ENCODE measurements at regions not wholly inside any gene's neighbourhood (a gene's known extent, or its start where the extent isn't known, plus 50 kb on each side); places are given as distances from the start of the nearest gene placed in this dataset.

- no peak for DNase-seq (ENCODE audit: low spot score)
- intact Hi-C loops (cut with DNase I), result no loop called here
Observed at GRCh38 chr2:163375070-163375469, 360.7 kb downstream of the FIGN start.

GRCh38 chr2:163374282-163374681 is 361.5 kb downstream of the FIGN start:
- DNase-seq (ENCODE audit: low spot score), result no peak
- intact Hi-C loops (cut with DNase I), result no loop called here

- intact Hi-C loops (cut with DNase I), result no loop called here
- DNase-seq (ENCODE audit: low spot score), result no peak
Observed at GRCh38 chr2:163373496-163373895, 362.3 kb downstream of the FIGN start.

- intact Hi-C loops (cut with DNase I), result no loop called here
- no peak for DNase-seq (ENCODE audit: low spot score)
Observed at GRCh38 chr2:163370169-163370886, 365.5 kb downstream of the FIGN start.

DNA sequence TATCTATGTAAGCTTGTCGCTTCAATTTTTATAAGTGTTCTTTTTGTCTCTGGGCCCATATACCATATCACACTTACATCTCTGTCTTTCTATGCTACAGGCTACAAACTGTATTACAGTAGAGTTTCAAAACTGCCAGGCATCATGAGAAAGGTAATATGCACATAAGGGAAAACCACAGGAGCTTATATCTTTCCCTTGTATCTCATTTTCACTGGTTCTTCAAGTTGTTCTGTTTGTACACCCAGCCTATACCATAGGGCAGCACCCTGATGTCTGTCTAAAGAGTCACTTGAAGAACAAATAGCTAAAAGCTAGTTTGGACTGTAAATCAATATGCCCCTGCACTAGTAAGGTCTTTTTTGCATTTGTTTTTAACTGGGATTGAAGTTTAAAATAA is 366.7 kb downstream of the FIGN start:
- no peak for DNase-seq (ENCODE audit: low spot score)
- intact Hi-C loops (cut with DNase I), result no loop called here

DNA sequence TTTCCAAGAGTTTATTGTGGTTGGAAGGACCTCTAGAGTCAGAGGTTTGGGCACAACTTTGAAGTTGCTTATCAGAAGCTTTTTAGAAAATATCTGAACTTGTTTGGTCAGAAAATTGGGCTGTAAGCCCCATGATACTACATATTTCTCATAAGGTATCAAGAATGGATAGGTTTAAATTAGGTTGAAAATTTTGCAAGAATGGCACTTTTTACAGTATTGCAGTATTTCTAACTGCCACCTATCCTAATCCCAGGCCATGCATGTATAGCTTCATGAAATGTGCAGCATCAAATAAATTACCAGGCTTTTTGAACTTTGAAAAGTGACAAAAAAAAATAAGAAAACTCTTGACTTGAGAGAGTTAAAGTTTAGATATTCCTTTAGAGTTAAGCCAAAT is 367.2 kb downstream of the FIGN start:
- DNase-seq (ENCODE audit: low spot score), result no peak
- intact Hi-C loops (cut with DNase I), result no loop called here

DNA sequence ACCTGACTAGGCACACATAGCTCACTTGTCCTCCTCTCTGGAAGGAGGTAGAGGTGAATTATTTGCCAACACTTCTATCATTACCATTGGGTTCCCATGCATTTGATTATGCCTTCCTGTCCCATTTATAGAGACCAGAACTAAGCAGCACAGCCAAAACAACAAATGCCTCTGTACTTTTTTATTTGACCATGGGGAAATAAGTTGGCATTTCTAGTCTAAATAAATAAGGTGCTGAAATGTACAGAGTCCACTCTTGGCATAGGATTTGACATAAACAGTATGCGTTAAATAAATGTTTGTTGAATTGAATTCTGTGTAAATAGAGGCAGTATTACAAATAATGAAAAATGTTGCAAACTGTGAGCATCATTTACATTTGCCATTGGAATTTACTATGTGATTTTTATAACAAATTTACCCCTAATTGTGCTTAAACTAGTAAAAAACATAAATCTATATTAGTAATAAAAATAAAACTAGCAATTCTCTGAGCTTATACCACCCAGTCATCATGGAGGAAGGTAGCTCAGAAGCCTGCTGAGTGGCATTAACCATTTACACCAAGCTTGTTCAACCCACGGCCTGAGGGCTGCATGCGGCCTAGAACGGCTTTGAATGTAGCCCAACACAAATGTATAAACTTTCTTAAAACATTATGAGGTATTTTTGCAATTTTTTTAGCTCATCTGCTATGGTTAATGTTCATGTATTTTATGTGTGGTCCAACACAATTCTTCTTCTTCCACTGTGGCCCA is 367.8 kb downstream of the FIGN start:
- intact Hi-C loops (cut with DNase I), result no loop called here
- no peak for DNase-seq (ENCODE audit: low spot score)

GRCh38 chr2:163364736-163365135 is 371.1 kb downstream of the FIGN start:
- intact Hi-C loops (cut with DNase I), result no loop called here
- no peak for DNase-seq (ENCODE audit: low spot score)

- intact Hi-C loops (cut with DNase I), result no loop called here
- DNase-seq (ENCODE audit: low spot score), result no peak
Observed at GRCh38 chr2:163353551-163353950, 382.3 kb downstream of the FIGN start.

GRCh38 chr2:163351966-163352365 is 383.8 kb downstream of the FIGN start:
- DNase-seq (ENCODE audit: low spot score), result no peak
- intact Hi-C loops (cut with DNase I), result no loop called here

GRCh38 chr2:163351143-163351542 is 384.7 kb downstream of the FIGN start:
- no peak for DNase-seq (ENCODE audit: low spot score)
- intact Hi-C loops (cut with DNase I), result no loop called here

DNA sequence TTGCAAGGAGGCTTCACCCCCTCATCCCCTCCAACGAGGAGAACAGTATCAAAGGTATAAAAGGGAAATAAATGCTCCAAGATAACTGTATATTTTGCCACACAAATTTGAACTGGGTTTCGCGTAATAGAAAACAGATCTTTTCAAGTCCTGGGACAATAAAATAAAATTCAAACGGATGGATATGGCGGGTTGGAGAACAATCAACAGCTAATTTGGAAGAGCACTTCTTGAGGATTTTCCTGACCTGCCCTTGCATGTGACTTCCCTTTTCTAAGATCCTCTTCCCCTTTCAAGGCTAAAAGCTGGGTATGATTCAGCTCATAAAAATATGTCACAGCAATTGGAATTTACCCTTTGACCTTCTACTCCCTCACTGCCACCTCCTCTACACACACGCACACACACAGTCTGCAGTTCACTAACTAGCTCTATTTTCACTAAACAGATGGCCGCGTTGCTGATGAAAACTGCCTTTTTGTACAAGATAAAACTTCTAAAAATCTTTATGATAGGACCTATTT is 386.9 kb downstream of the FIGN start:
- intact Hi-C loops (cut with DNase I), result loop anchor here (5.0 to 10.0 kb wide), 3 partner anchors 388 to 1486 kb away; partner anchors contain the start of gene FIGN (in 1 of the 2)
- no peak for DNase-seq (ENCODE audit: low spot score)

DNA sequence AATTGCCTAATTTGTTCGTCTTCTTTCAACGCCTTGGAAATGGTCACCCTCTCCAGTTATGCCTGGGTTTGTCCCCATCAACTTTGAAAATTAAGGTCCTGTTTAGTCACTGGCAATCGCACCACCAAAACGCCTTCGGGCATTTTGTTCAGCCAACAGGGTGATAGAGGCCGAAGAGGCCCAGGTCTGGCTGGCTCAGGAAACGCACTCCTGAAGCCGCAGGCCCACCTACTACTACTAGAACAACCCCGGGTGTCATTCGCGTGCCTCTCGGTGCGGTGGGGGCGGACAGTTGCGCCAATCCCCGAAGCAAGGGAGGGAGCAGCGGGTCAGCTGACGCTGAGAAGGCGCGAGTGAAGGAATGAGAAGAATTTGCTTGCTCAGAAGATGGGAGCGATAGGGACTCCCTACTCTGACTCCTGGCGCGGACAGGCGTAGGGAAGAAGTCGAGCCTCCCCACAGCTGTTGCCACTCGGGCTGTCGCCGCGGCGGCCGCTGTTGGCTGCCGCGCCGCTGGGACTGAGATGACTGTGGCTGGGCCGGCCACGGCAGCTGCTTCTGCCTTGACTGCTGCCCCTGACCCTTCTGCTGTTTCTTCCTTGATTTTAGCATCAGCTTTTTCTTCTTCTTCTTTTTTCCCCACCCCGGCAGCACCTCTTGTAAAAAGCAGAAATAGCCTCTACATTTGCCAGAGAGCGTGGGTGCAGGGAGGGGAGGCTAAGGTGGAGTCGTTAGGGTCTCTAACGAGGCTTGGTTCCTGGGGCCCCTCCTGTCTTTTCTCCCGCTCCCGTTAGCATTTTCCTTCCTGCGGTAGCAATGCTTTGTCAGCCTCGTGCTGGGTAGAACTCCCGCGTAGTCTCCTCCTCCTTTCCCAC is 387.6 kb downstream of the FIGN start:
- peak; percentile 92 for DNase-seq (ENCODE audit: low spot score)
- intact Hi-C loops (cut with DNase I), result loop anchor here (5.0 to 10.0 kb wide), 3 partner anchors 389 to 1487 kb away; partner anchors contain the start of gene FIGN (in 1 of the 2)

- DNase-seq (ENCODE audit: low spot score), result no peak
- intact Hi-C loops (cut with DNase I), result loop anchor here (5.0 to 10.0 kb wide), 3 partner anchors 391 to 1489 kb away; partner anchors contain the start of gene FIGN (in 1 of the 2)
Observed at GRCh38 chr2:163345795-163346573, 389.8 kb downstream of the FIGN start.

GRCh38 chr2:163343316-163343715 is 392.5 kb downstream of the FIGN start:
- intact Hi-C loops (cut with DNase I), result loop anchor here (10.0 kb wide), 2 partner anchors 1081 to 1491 kb away; no protein-coding TSS in a partner anchor
- no peak for DNase-seq (ENCODE audit: low spot score)

DNA sequence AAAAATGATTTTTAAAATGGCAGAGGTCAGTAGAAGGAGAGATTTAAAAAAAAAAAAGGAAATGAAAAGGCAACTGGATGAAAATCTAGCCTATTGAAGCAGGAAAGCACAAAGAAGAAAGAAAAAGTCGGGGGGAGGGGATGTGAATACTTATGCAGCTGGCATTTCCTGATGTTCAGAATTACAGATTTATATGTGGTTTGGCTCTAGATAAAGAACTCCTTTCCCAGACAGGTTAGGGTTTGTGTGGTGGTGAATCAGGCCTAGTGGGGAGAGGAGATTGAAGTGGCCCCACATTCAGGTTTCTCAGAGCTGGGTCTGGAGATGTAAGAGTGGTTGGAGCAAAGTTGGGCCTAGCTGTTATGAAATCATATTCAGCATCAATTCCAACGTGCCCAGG is 394.4 kb downstream of the FIGN start:
- DNase-seq (ENCODE audit: low spot score), result no peak
- intact Hi-C loops (cut with DNase I), result loop anchor here (10.0 kb wide), 2 partner anchors 1083 to 1493 kb away; no protein-coding TSS in a partner anchor

DNA sequence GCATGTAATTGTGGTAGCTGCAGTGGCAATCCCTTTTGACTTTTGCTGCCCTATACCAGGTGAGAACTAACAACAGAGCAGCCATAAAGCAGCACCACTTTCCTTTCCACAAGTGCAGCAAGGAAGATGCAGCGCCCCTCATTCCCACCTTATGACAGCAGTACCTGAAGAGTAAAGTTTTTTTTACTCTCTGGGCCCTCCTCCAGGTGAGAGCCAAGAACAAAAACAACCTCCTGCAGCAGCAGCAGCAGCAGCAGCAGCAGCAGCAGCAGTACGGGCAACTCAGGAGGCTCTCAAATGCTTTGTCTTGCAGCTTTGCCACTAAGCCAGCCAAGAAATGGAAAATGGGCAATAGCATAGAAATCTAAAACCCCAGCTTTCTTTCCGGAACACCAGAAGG is 397.5 kb downstream of the FIGN start:
- DNase-seq (ENCODE audit: low spot score), result no peak
- intact Hi-C loops (cut with DNase I), result no loop called here

DNA sequence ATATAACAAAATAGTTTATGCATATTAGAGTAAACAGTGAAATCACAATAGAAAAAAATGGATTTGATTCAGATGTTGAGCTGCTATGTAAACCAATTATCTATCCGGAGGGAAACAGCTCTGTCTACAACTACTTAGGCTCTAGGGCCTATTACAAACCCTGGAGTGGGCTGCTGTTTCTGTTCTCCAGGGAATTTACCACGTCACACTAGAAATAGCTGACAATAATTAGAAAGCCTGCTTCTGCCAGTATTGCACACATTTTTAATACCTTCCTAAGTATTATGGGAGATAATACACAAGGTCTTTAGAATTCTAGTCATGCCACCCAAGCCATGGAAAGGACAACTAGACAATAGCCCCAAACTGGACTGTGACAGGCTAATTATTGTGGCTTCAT is 411.1 kb downstream of the FIGN start:
- no peak for DNase-seq (ENCODE audit: low spot score)
- intact Hi-C loops (cut with DNase I), result no loop called here

- intact Hi-C loops (cut with DNase I), result no loop called here
Observed at GRCh38 chr2:163319006-163319405, 416.8 kb downstream of the FIGN start.

More at GRCh38 chr2:163319006-163319405, 416.8 kb downstream of the FIGN start:
- DNase-seq (ENCODE audit: low spot score), result no peak

Measured in posterior vena cava (tissue), 2 donors.